ENCODE measurements at regions not wholly inside any gene's neighbourhood (a gene's known extent, or its start where the extent isn't known, plus 50 kb on each side); places are given as distances from the start of the nearest gene placed in this dataset.

- no peak for TF ChIP-seq CTCF (conservative IDR thresholded peaks at IDR 0.05; ENCODE audit: low read depth in 2 of 2)
- no peak for TF ChIP-seq REST (IDR thresholded peaks at IDR 0.05; ENCODE audit: unreplicated experiment)
- TF ChIP-seq NANOG (IDR thresholded peaks at IDR 0.05; ENCODE audit: borderline replicate concordance), result no peak
- no peak for TF ChIP-seq EZH2 (IDR thresholded peaks at IDR 0.05; ENCODE audit: low read depth, unreplicated experiment)
- TF ChIP-seq EZH2phosphoT487 (IDR thresholded peaks at IDR 0.05; ENCODE audit: unreplicated experiment), result no peak
- TF ChIP-seq POLR2AphosphoS5 (IDR thresholded peaks at IDR 0.05; ENCODE audit: low read depth), result no peak
- TF ChIP-seq ZNF114 (CRISPR knock-in tag; IDR thresholded peaks at IDR 0.05), result no peak
- no peak for TF ChIP-seq CREB1 (CRISPR knock-in tag; IDR thresholded peaks at IDR 0.05; ENCODE audit: low read depth)
- TF ChIP-seq ETS1 (IDR thresholded peaks at IDR 0.05), result no peak
- no peak for TF ChIP-seq JUNB (IDR thresholded peaks at IDR 0.05; ENCODE audit: unreplicated experiment)
- TF ChIP-seq ZNF331 (CRISPR knock-in tag; IDR thresholded peaks at IDR 0.05; ENCODE audit: low read depth), result no peak
- TF ChIP-seq STAT1 (IDR thresholded peaks at IDR 0.05; ENCODE audit: unreplicated experiment), result no peak
Observed at GRCh38 chrX:118259213-118259612, 86.7 kb upstream of the WDR44 start.

Data from GM23338 (cell line).